Left lung (tissue), 4 donors: ENCODE measurements at regions not wholly inside any gene's neighbourhood (a gene's known extent, or its start where the extent isn't known, plus 50 kb on each side); places are given as distances from the start of the nearest gene placed in this dataset.
A peak's percentile ranks its signal among the peaks of the same experiment; 100 is the strongest.

Source experiments
- ATAC-seq: fragments of 200-7000 bp; cut with Tn5 transposase; one replicate; pipeline ENCODE4 v1.9.1; 2020; ENCODE audit warnings: moderate library complexity
- DNase-seq, 4 donors: peaks; one replicate each; pipeline ENCODE4 v3.0.0-alpha.2; 2013 to 2020
- H3K27ac ChIP-seq, 2 donors: fragments of 200-600 bp; sonication (generic) in 1 of 2; one replicate each; pipeline versions ENCODE4 v1.5.0 to v1.8.0; 2020 to 2021
- H3K27me3 ChIP-seq, 2 donors: fragments of 200-600 bp; sonication (generic) in 1 of 2; one replicate each; pipeline versions ENCODE4 v1.5.0 to v1.8.0; 2020 to 2021
- H3K36me3 ChIP-seq, 2 donors: fragments of 200-600 bp; sonication (generic) in 1 of 2; one replicate each; pipeline versions ENCODE4 v1.5.0 to v1.8.0; 2020 to 2021
- H3K4me1 ChIP-seq, 2 donors: fragments of 200-600 bp; one replicate each; pipeline ENCODE4 v1.8.0; 2021
- H3K4me3 ChIP-seq, 2 donors: fragments of 200-600 bp; sonication (generic) in 1 of 2; one replicate each; pipeline versions ENCODE4 v1.5.0 to v1.8.0; 2020 to 2021; ENCODE audit warnings: mild to moderate bottlenecking in 1 of 2
- H3K9me3 ChIP-seq, 2 donors: fragments of 200-600 bp; sonication (generic) in 1 of 2; one replicate each; pipeline versions ENCODE4 v1.5.0 to v1.8.0; 2020 to 2021
- CTCF ChIP-seq, 2 donors: fragments of 200-600 bp; sonication (generic) in 1 of 2; IDR thresholded peaks; one replicate each; pipeline versions ENCODE4 v1.5.0 to v1.8.0; 2021; ENCODE audit warnings: antibody characterized with exemption in 2 of 2
- intact Hi-C, 2 donors: fragments of 100-400 bp; cut with DNase I; formaldehyde crosslinking; loops; one replicate each; pipeline versions ENCODE4 v1.11.2 to v1.14.2; 2022
- donor health status: DM: no; HTN: yes; CAD: no.
- donor health status: DM: no; HTN: no; CAD: no.

- TF ChIP-seq CTCF (IDR thresholded peaks at IDR 0.05), result no peak
- Histone ChIP-seq H3K27me3 (no peaks in the 10 kb centered on the region), H3K27ac (no peak overlapping the region), H3K9me3 (peaks cover 0 to 12% of the 10 kb centered on the region in 2 donors), H3K4me1 (no peaks in the 10 kb centered on the region), H3K4me3 (no peak overlapping the region), H3K36me3 (no peaks in the 10 kb centered on the region)
- ATAC-seq (no peak), DNase-seq (no peak)
- intact Hi-C loops, result no loop called here
Measured at GRCh38 chr4:59805176-59805575, 1395.0 kb upstream of the ADGRL3 start.

GRCh38 chr4:59814402-59815010 lies 1385.6 kb upstream of the ADGRL3 start:
- no peaks in the 10 kb centered on the region for H3K9me3 ChIP-seq
- no peak for DNase-seq
- H3K36me3 ChIP-seq, result no peaks in the 10 kb centered on the region
- no peak for TF ChIP-seq CTCF (IDR thresholded peaks at IDR 0.05)
- no peak overlapping the region for H3K27ac ChIP-seq
- no peaks in the 10 kb centered on the region for H3K4me1 ChIP-seq
- H3K4me3 ChIP-seq, result no peak overlapping the region
- H3K27me3 ChIP-seq, result no peaks in the 10 kb centered on the region
- no peak for ATAC-seq
- intact Hi-C loops, result no loop called here

- H3K27me3 ChIP-seq, result no peaks in the 10 kb centered on the region
- no peaks in the 10 kb centered on the region for H3K4me1 ChIP-seq
- intact Hi-C loops, result no loop called here
- H3K4me3 ChIP-seq, result no peak overlapping the region
- H3K27ac ChIP-seq, result no peak overlapping the region
- H3K9me3 ChIP-seq, result no peaks in the 10 kb centered on the region
- DNase-seq (peak in 3 of 4 donors; percentile 1 to 21 (median 4)), ATAC-seq (peak; percentile 27)
- TF ChIP-seq CTCF (IDR thresholded peaks at IDR 0.05), result no peak
- H3K36me3 ChIP-seq, result no peaks in the 10 kb centered on the region
Measured at GRCh38 chr4:59818656-59819055, 1381.5 kb upstream of the ADGRL3 start.

GRCh38 chr4:59823311-59823710 lies 1376.8 kb upstream of the ADGRL3 start:
- no peaks in the 10 kb centered on the region for H3K9me3 ChIP-seq
- intact Hi-C loops, result no loop called here
- no peaks in the 10 kb centered on the region for H3K4me1 ChIP-seq
- DNase-seq (no peak), ATAC-seq (no peak)
- H3K27me3 ChIP-seq, result no peaks in the 10 kb centered on the region
- no peaks in the 10 kb centered on the region for H3K36me3 ChIP-seq
- no peak for TF ChIP-seq CTCF (IDR thresholded peaks at IDR 0.05)
- H3K4me3 ChIP-seq, result no peak overlapping the region
- no peak overlapping the region for H3K27ac ChIP-seq

- H3K27ac ChIP-seq, result no peak overlapping the region
- no peaks in the 10 kb centered on the region for H3K36me3 ChIP-seq
- intact Hi-C loops, result no loop called here
Measured at GRCh38 chr4:59825104-59825503, 1375.0 kb upstream of the ADGRL3 start.

More at GRCh38 chr4:59825104-59825503, 1375.0 kb upstream of the ADGRL3 start:
- TF ChIP-seq CTCF (IDR thresholded peaks at IDR 0.05), result no peak
- Histone ChIP-seq H3K9me3 (no peaks in the 10 kb centered on the region), H3K27me3 (no peaks in the 10 kb centered on the region), H3K4me3 (no peak overlapping the region), H3K4me1 (no peaks in the 10 kb centered on the region)
- no peak for ATAC-seq
- no peak for DNase-seq
